ENCODE measurements at regions not wholly inside any gene's neighbourhood (a gene's known extent, or its start where the extent isn't known, plus 50 kb on each side); places are given as distances from the start of the nearest gene placed in this dataset.

DNA sequence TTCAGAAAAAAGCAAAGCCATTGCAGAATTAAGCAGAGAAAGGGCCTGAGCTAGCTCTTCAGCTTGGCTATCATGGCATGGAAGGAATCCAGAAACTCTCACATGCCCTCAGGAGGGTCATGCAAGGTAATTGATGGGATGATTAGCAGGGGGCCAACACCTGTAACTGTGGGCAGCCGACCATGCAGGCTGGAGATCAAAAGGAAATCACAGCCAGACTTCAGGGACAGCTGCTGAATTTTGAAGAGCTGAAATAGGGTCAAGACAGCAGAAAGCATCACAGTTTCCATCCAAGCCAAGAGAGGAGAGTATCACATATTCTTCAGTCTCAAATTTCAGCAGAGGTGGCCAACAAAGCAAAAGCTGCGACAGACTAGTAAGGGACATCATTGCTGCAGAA, 239.6 kb upstream of the STEAP1 start:
- no peaks in the 10 kb centered on the region for H3K9me3 ChIP-seq (ENCODE audit: insufficient read depth, low read length)
- TF ChIP-seq EZH2phosphoT487 (IDR thresholded peaks at IDR 0.05; ENCODE audit: low read depth): no peak
- TF ChIP-seq, protein P1, sequence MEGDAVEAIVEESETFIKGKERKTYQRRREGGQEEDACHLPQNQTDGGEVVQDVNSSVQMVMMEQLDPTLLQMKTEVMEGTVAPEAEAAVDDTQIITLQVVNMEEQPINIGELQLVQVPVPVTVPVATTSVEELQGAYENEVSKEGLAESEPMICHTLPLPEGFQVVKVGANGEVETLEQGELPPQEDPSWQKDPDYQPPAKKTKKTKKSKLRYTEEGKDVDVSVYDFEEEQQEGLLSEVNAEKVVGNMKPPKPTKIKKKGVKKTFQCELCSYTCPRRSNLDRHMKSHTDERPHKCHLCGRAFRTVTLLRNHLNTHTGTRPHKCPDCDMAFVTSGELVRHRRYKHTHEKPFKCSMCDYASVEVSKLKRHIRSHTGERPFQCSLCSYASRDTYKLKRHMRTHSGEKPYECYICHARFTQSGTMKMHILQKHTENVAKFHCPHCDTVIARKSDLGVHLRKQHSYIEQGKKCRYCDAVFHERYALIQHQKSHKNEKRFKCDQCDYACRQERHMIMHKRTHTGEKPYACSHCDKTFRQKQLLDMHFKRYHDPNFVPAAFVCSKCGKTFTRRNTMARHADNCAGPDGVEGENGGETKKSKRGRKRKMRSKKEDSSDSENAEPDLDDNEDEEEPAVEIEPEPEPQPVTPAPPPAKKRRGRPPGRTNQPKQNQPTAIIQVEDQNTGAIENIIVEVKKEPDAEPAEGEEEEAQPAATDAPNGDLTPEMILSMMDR (IDR thresholded peaks at IDR 0.05; ENCODE audit: low read depth, low read length): no peak
- no peaks in the 10 kb centered on the region for H3K79me2 ChIP-seq (ENCODE audit: low read length)

DNA sequence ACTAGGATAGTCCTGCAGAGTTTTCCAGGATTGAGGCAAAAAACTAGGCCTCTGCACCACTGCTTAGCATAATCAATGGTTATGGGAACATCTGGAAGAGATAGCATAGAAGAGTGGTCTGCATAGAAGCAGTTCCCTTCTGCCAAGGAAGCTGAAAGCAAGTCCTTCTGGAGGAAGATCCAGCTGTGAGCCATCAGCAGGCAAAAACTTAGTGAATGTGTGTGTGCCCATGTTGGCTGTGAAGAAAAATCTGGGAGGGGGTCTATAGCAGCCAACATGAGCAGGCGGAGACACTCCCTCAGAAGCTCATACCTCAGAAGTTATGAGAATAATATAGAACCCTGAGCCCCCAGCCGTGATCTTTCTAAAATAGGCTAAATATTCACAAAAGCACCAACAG, 228.1 kb upstream of the STEAP1 start:
- Histone ChIP-seq H3K27ac (ENCODE audit: low read length) (no peak overlapping the region), H3K79me2 (ENCODE audit: low read length) (no peaks in the 10 kb centered on the region), H3K9me3 (ENCODE audit: insufficient read depth, low read length) (no peaks in the 10 kb centered on the region), H3K4me1 (ENCODE audit: low read length) (no peaks in the 10 kb centered on the region), H3K36me3 (replicated peaks; ENCODE audit: low read depth, low read length) (no peaks in the 10 kb centered on the region), H3K4me2 (ENCODE audit: low read length) (no peak overlapping the region), H3K4me3 (ENCODE audit: low read length) (no peak overlapping the region), H4K20me1 (ENCODE audit: insufficient read depth, low read length) (no peaks in the 10 kb centered on the region), H3K9ac (ENCODE audit: low read length) (no peak overlapping the region), H2AFZ (ENCODE audit: low read depth, low read length) (no peak overlapping the region), H3K27me3 (ENCODE audit: low read depth, low read length) (no peaks in the 10 kb centered on the region)
- TF ChIP-seq EZH2phosphoT487 (IDR thresholded peaks at IDR 0.05; ENCODE audit: low read depth): no peak
- TF ChIP-seq, protein P1 (IDR thresholded peaks at IDR 0.05; ENCODE audit: low read depth, low read length): no peak

More for the DNA sequence above, 239.6 kb upstream of the STEAP1 start:
- Histone ChIP-seq H3K27ac (ENCODE audit: low read length) (no peak overlapping the region), H3K36me3 (replicated peaks; ENCODE audit: low read depth, low read length) (no peaks in the 10 kb centered on the region), H3K9ac (ENCODE audit: low read length) (no peak overlapping the region), H4K20me1 (ENCODE audit: insufficient read depth, low read length) (no peaks in the 10 kb centered on the region), H3K4me3 (ENCODE audit: low read length) (no peak overlapping the region), H3K27me3 (ENCODE audit: low read depth, low read length) (no peaks in the 10 kb centered on the region), H2AFZ (ENCODE audit: low read depth, low read length) (no peak overlapping the region), H3K4me2 (ENCODE audit: low read length) (no peak overlapping the region), H3K4me1 (ENCODE audit: low read length) (no peaks in the 10 kb centered on the region)

DNA sequence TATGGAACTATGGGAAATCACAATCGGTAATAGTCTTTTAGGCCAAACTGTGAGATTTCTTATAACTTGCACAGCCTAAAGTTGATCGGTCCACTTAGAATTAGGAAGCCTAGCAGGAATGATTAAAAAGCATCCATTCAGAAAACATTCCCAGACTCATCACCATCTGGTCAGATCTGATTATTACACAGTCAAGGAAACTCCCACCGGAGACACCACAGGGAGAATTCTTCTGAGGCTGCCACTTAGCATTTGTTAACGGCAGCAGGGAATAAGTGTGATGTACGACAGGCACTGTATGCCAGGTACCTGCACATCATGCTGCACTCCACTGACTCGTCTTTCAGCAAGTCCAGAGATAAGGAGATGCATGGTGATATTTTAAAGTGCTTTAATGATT, 227.6 kb upstream of the STEAP1 start:
- H3K36me3 ChIP-seq (replicated peaks; ENCODE audit: low read depth, low read length): no peaks in the 10 kb centered on the region
- no peak overlapping the region for H2AFZ ChIP-seq (ENCODE audit: low read depth, low read length)
- no peaks in the 10 kb centered on the region for H3K79me2 ChIP-seq (ENCODE audit: low read length)
- H3K4me1 ChIP-seq (ENCODE audit: low read length): no peaks in the 10 kb centered on the region
- H3K9ac ChIP-seq (ENCODE audit: low read length): no peak overlapping the region
- no peaks in the 10 kb centered on the region for H3K9me3 ChIP-seq (ENCODE audit: insufficient read depth, low read length)
- H3K27ac ChIP-seq (ENCODE audit: low read length): no peak overlapping the region
- TF ChIP-seq, protein P1 (IDR thresholded peaks at IDR 0.05; ENCODE audit: low read depth, low read length): no peak
- TF ChIP-seq EZH2phosphoT487 (IDR thresholded peaks at IDR 0.05; ENCODE audit: low read depth): no peak
- no peaks in the 10 kb centered on the region for H3K27me3 ChIP-seq (ENCODE audit: low read depth, low read length)
- H4K20me1 ChIP-seq (ENCODE audit: insufficient read depth, low read length): no peaks in the 10 kb centered on the region
- H3K4me2 ChIP-seq (ENCODE audit: low read length): no peak overlapping the region
- no peak overlapping the region for H3K4me3 ChIP-seq (ENCODE audit: low read length)

DNA sequence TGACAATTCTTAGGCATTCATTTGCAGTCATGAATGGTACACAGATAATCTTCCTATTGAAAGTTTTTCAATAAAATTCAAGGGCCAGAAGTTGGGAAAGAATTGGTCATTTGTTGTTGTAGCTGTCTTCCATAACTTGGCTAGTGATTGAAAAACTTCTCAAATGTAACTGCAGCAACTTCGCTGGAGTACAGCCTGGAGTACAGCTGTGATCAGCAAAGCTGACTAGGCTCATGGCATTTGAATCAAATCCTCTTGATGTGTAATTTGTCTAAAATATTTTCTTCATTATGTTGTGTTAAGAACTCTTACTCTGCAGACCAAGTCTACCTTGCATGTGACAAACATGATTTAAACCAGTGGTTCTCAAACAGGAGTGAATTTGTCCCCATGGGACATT, 226.5 kb upstream of the STEAP1 start:
- Histone ChIP-seq H3K4me3 (ENCODE audit: low read length) (no peak overlapping the region), H3K27me3 (ENCODE audit: low read depth, low read length) (no peaks in the 10 kb centered on the region), H3K79me2 (ENCODE audit: low read length) (no peaks in the 10 kb centered on the region), H2AFZ (ENCODE audit: low read depth, low read length) (no peak overlapping the region), H3K9me3 (ENCODE audit: insufficient read depth, low read length) (no peaks in the 10 kb centered on the region), H3K27ac (ENCODE audit: low read length) (no peak overlapping the region), H3K9ac (ENCODE audit: low read length) (no peak overlapping the region), H4K20me1 (ENCODE audit: insufficient read depth, low read length) (no peaks in the 10 kb centered on the region), H3K4me1 (ENCODE audit: low read length) (no peaks in the 10 kb centered on the region), H3K4me2 (ENCODE audit: low read length) (no peak overlapping the region), H3K36me3 (replicated peaks; ENCODE audit: low read depth, low read length) (no peaks in the 10 kb centered on the region)
- no peak for TF ChIP-seq EZH2phosphoT487 (IDR thresholded peaks at IDR 0.05; ENCODE audit: low read depth)
- TF ChIP-seq, protein P1 (IDR thresholded peaks at IDR 0.05; ENCODE audit: low read depth, low read length): no peak

All from OCI-LY3 (cell line).